K562 (cell line): ENCODE measurements at regions not wholly inside any gene's neighbourhood (a gene's known extent, or its start where the extent isn't known, plus 50 kb on each side); places are given as distances from the start of the nearest gene placed in this dataset.

Experiments used
- ATAC-seq: fragments of 200-7000 bp; cut with Tn5 transposase; 3 replicates; pipeline ENCODE4 v1.9.1; 2020; ENCODE audit warnings: moderate library complexity
- BruUV-seq: library from RNA; stranded (reverse); fragments of 400-500 nt; replicated peaks from 2 replicates; lab custom pipeline; 2021; lab: Mats Ljungman, UMichigan
- CTCF ChIA-PET: fragments of 300-600 bp; formaldehyde crosslinking; extraction: SDS; loops from one replicate; lab custom pipeline; 2021; ENCODE audit warnings: low intra/inter-chr PET ratio; lab: Yijun Ruan, JAX
- POLR2A ChIA-PET: fragments of 300-600, 350-650 bp; sonication (Branson Sonifier 250); formaldehyde crosslinking; extraction: SDS; loops from one replicate; lab custom pipeline; 2021; ENCODE audit warnings: antibody characterized with exemption, inconsistent platforms; lab: Yijun Ruan, JAX
- DNase-seq, 4 experiments: peaks; one replicate each; pipeline versions ENCODE4 v3.0.0 to v3.0.0-alpha.2; 2011 to 2018; ENCODE audit warnings: low spot score in 3 of 4, mixed read lengths in 3 of 4; ENCODE audit errors: extremely low read depth in 1 of 4
- FAIRE-seq: peaks from 2 replicates; lab custom pipeline; 2011; peaks lifted over from hg19 to GRCh38; lab: Jason Lieb, UNC
- H2AFZ ChIP-seq: 2 replicates; pipeline ENCODE4 v1.6.0; 2011; ENCODE audit warnings: low read depth, low read length, control low read depth, inconsistent platforms
- H3K27ac ChIP-seq: fragments of 200-600 bp; 3 replicates; pipeline ENCODE4 v1.8.0; 2011; ENCODE audit warnings: low read depth, mild to moderate bottlenecking, control low read depth, inconsistent platforms, low read length, moderate library complexity, mixed read lengths; ENCODE audit errors: extremely low read depth
- H3K27me3 ChIP-seq, 2 experiments: fragments of 300-600 bp in 1 of 2; 2 replicates in 1 of 2; 3 replicates in 1 of 2; pipeline versions ENCODE4 v1.6.0 to v1.8.0; 2011; ENCODE audit warnings: inconsistent platforms in 2 of 2, low read length in 2 of 2, mild to moderate bottlenecking in 1 of 2, mixed read lengths in 1 of 2, moderate library complexity in 1 of 2; ENCODE audit not compliant: control insufficient read depth in 2 of 2, insufficient read depth in 2 of 2
- H3K36me3 ChIP-seq: fragments of 300-600 bp; 3 replicates; pipeline ENCODE4 v1.8.0; 2011; ENCODE audit warnings: mild to moderate bottlenecking, low read length, inconsistent platforms; ENCODE audit not compliant: control insufficient read depth, insufficient read depth
- H3K4me1 ChIP-seq, 2 experiments: fragments of 200-600 bp in 1 of 2; replicated peaks in 1 of 2; 2 replicates in 1 of 2; 3 replicates in 1 of 2; pipeline versions ENCODE4 v1.5.1 to v1.8.0; 2011; ENCODE audit warnings: inconsistent platforms in 2 of 2, low read length in 2 of 2, mild to moderate bottlenecking in 1 of 2, mixed read lengths in 1 of 2, moderate library complexity in 1 of 2; ENCODE audit not compliant: control insufficient read depth in 2 of 2, insufficient read depth in 2 of 2
- H3K4me2 ChIP-seq: 2 replicates; pipeline ENCODE4 v1.6.1; 2011; ENCODE audit warnings: low read length, control low read depth, inconsistent platforms, mixed read lengths; ENCODE audit not compliant: insufficient read depth
- H3K4me3 ChIP-seq: fragments of 200-600 bp; sonication (generic), shearing (Covaris generic); 2 replicates; pipeline ENCODE4 v1.5.1; 2016; ENCODE audit warnings: control low read depth, inconsistent platforms
- H3K79me2 ChIP-seq: fragments of 200-600 bp; 3 replicates; pipeline ENCODE4 v1.8.0; 2011; ENCODE audit warnings: low read length, inconsistent platforms; ENCODE audit not compliant: control insufficient read depth, insufficient read depth
- H3K9ac ChIP-seq, 2 experiments: 2 replicates each; pipeline versions ENCODE4 v1.6.0 to v1.6.1; 2011; ENCODE audit warnings: low read depth in 2 of 2, low read length in 2 of 2, control low read depth in 1 of 2, inconsistent platforms in 1 of 2, mild to moderate bottlenecking in 1 of 2, mixed read lengths in 1 of 2; ENCODE audit not compliant: insufficient read depth in 1 of 2
- H3K9me1 ChIP-seq: one replicate; pipeline ENCODE4 v1.6.0; 2011; ENCODE audit warnings: inconsistent platforms, mild to moderate bottlenecking, low read length, moderate library complexity; ENCODE audit not compliant: control insufficient read depth, insufficient read depth
- H3K9me3 ChIP-seq: replicated peaks from 2 replicates; pipeline ENCODE4 v1.5.1; 2011; ENCODE audit warnings: low read depth, low read length, inconsistent platforms; ENCODE audit not compliant: control insufficient read depth, insufficient read depth
- H4K20me1 ChIP-seq: replicated peaks from 2 replicates; pipeline ENCODE4 v1.6.1; 2011; ENCODE audit warnings: low read length, inconsistent platforms, mixed read lengths; ENCODE audit not compliant: control insufficient read depth, insufficient read depth
- ATF6 ChIP-seq: sonication (generic); formaldehyde crosslinking; IDR thresholded peaks from 2 replicates; pipeline ENCODE4 v1.4.0; 2020; ENCODE audit warnings: mild to moderate bottlenecking, missing genetic modification reagents
- BDP1 ChIP-seq: IDR thresholded peaks from 3 replicates; pipeline ENCODE4 v1.6.1; 2011; ENCODE audit not compliant: insufficient read length, insufficient read depth
- BMI1 ChIP-seq: fragments of 150-350 bp; IDR thresholded peaks from 2 replicates; pipeline ENCODE4 v1.6.1; 2014; ENCODE audit warnings: low read length
- DNMT1 ChIP-seq: fragments of 450-650 bp; IDR thresholded peaks from 2 replicates; pipeline ENCODE4 v1.6.1; 2016; ENCODE audit warnings: antibody characterized with exemption, mild to moderate bottlenecking
- DPF2 ChIP-seq: fragments of 450-650 bp; IDR thresholded peaks from 2 replicates; pipeline ENCODE4 v1.6.1; 2016
- HMBOX1 ChIP-seq: sonication (generic); IDR thresholded peaks from 2 replicates; pipeline ENCODE4 v1.6.1; 2016
- HNRNPH1 ChIP-seq: fragments of 200-400 bp; formaldehyde crosslinking; optimal IDR thresholded peaks from 2 replicates; pipeline ENCODE3; 2017; ENCODE audit warnings: low read depth, mild to moderate bottlenecking, low read length, moderate library complexity
- KAT8 ChIP-seq: fragments of 450-650 bp; IDR thresholded peaks from 2 replicates; pipeline ENCODE4 v1.6.1; 2016; ENCODE audit warnings: low read depth, mild to moderate bottlenecking
- NFIC ChIP-seq: fragments of 450-650 bp; IDR thresholded peaks from 2 replicates; pipeline ENCODE4 v1.6.1; 2017; ENCODE audit warnings: mild to moderate bottlenecking, inconsistent platforms
- ZNF12 ChIP-seq: sonication (generic); formaldehyde crosslinking; IDR thresholded peaks from 2 replicates; pipeline ENCODE4 v1.4.0; 2020; ENCODE audit warnings: mild to moderate bottlenecking, missing genetic modification reagents
- WGBS: fragments of 100-300 bp; shearing (Covaris generic); methylation state at CpG from one replicate; pipeline ENCODE4 v1.1.6; 2016; ENCODE audit warnings: low coverage, mixed read lengths; ENCODE audit not compliant: insufficient coverage; ENCODE audit errors: missing lambda C conversion rate; 5-methylcytosine and 5-hydroxymethylcytosine counted together
- in situ Hi-C: fragments of 300-500 bp; cut with MboI; formaldehyde crosslinking; loops from 4 replicates; pipeline ENCODE4 v1.15.0; 2018; ENCODE audit warnings: inconsistent platforms, mixed read lengths
- intact Hi-C: fragments of 100-400 bp; cut with micrococcal nuclease; formaldehyde crosslinking; loops from 2 replicates; pipeline ENCODE4 v1.14.2; 2022

DNA sequence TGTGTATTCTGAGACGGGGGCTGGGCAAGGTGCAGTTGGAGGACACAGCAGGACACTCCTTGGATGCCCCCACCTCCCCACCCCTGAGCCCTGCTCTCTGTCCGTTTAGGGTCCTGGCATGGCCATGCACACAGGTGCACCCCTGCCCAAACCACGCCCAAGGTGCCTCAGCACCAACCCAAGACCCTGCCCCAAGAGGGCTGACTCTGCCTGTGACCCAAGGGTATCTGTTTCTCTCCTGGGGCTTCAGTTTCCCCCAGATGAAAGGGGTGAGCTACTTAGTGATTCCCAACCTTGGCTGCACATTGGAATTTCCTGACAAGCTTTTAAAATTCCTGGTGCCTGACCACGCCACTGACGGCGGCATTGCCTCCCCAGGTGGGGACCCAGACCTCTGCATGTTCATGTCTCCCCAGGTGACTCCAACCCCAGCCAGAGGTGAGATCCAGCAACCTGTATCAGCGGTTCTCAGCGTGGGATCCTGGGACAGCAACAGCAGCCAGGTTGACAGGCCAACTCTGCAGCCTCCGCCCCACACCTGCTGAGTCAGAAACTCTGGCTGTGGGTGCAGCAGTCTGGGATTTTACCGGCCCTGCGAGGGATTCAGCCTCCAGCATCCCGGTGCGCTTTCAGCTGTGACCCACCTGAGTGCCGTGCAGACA, 483.4 kb downstream of the NPHP4 start:
- POLR2A ChIA-PET, result interaction anchor here (0.7 kb wide), 1 partner anchor 438 kb away, joined by 3 read pairs; no protein-coding TSS in a partner anchor
- H3K9ac ChIP-seq, result no peak overlapping the region
- H3K27ac ChIP-seq, result no peak overlapping the region
- 0% methylated on average over 14 of the region's 14 CpGs for WGBS
- no peak for ATAC-seq
- no TSS peak for BruUV-seq
- no peaks in the 10 kb centered on the region for H3K9me3 ChIP-seq
- intact Hi-C loops, result loop anchor here (2.0 kb wide), 1 partner anchor 408 kb away; no protein-coding TSS in a partner anchor
- H3K4me2 ChIP-seq, result no peak overlapping the region
- H3K79me2 ChIP-seq, result no peaks in the 10 kb centered on the region
- H3K36me3 ChIP-seq, result no peaks in the 10 kb centered on the region
- DNase-seq, result no peak
- CTCF ChIA-PET, result interaction anchor here (1.6 to 1.8 kb wide), 2 partner anchors 236 to 406 kb away, joined by 3 to 9 read pairs; no protein-coding TSS in a partner anchor
- peaks cover 0 to 3% of the 10 kb centered on the region in 2 experiments; a peak in 1 of 5 replicates for H3K4me1 ChIP-seq
- peaks cover 5% of the 10 kb centered on the region; the same call in 1 of the 2 replicates for H4K20me1 ChIP-seq
- H3K9me1 ChIP-seq, result no peaks in the 10 kb centered on the region
- TF ChIP-seq DPF2, result no peak
- TF ChIP-seq DNMT1, result no peak
- no peak for TF ChIP-seq KAT8
- no peak for TF ChIP-seq HNRNPH1
- TF ChIP-seq ATF6 (CRISPR knock-in tag), result no peak
- no peak for TF ChIP-seq BMI1
- TF ChIP-seq BDP1, result no peak
- TF ChIP-seq ZNF12 (CRISPR knock-in tag), result no peak
- no peak for TF ChIP-seq HMBOX1
- no peak for TF ChIP-seq NFIC
- no peak overlapping the region for H3K4me3 ChIP-seq
- in situ Hi-C loops, result loop anchor here (5.0 to 10.0 kb wide), 2 partner anchors 239 to 406 kb away; no protein-coding TSS in a partner anchor
- FAIRE-seq, result no peak
- no peak overlapping the region for H2AFZ ChIP-seq
- H3K27me3 ChIP-seq, result peaks cover 0 to 26% of the 10 kb centered on the region in 2 experiments; a peak in 3 of 5 replicates
